GM18951 (cell line): ENCODE measurements at regions not wholly inside any gene's neighbourhood (a gene's known extent, or its start where the extent isn't known, plus 50 kb on each side); places are given as distances from the start of the nearest gene placed in this dataset.

ENCODE experiments used
- POLR2A ChIP-seq: IDR thresholded peaks from 4 replicates; pipeline ENCODE4 v1.6.1; 2011; ENCODE audit warnings: mild to moderate bottlenecking; ENCODE audit not compliant: insufficient read length, insufficient read depth; ENCODE audit errors: extremely low read depth
- in situ Hi-C: fragments of 300-500 bp; cut with MboI; formaldehyde crosslinking; loops from one replicate; pipeline ENCODE4 v1.12.0; 2022; ENCODE audit warnings: low sequenced_read_pairs, mixed read lengths, inconsistent platforms; ENCODE audit not compliant: unreplicated experiment

GRCh38 chr20:60600036-60600435, 641.8 kb downstream of the CDH26 start:
- TF ChIP-seq POLR2A, result no peak
- in situ Hi-C loops, result no loop called here

GRCh38 chr20:60624066-60624465, 628.0 kb upstream of the CDH4 start:
- in situ Hi-C loops, result no loop called here
- TF ChIP-seq POLR2A, result no peak

- TF ChIP-seq POLR2A, result no peak
- in situ Hi-C loops, result no loop called here
These were observed 624.1 kb upstream of the CDH4 start for GRCh38 chr20:60627751-60628565.

- no peak for TF ChIP-seq POLR2A
- in situ Hi-C loops, result no loop called here
These were observed 623.3 kb upstream of the CDH4 start for GRCh38 chr20:60628749-60629148.

DNA sequence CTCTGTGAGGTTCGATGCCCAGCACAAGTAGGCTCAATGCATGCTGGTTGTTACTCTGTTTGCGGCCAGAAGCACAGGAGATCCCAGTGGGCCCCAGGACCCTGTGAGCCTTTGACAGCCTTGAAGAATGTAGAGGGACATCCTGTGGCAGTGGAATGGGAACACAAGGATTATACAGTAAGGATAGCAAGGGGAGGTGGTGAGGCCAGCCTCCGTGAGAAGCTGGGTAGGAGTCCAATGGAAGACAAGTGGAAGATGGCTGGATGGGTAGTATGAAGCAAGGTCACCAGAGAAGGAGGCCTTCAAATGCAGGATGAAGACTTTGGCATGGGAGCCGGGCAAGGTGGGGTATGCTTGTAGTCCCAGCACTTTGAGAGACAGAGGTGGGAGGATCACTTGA, 622.9 kb upstream of the CDH4 start:
- in situ Hi-C loops, result no loop called here
- TF ChIP-seq POLR2A, result no peak

DNA sequence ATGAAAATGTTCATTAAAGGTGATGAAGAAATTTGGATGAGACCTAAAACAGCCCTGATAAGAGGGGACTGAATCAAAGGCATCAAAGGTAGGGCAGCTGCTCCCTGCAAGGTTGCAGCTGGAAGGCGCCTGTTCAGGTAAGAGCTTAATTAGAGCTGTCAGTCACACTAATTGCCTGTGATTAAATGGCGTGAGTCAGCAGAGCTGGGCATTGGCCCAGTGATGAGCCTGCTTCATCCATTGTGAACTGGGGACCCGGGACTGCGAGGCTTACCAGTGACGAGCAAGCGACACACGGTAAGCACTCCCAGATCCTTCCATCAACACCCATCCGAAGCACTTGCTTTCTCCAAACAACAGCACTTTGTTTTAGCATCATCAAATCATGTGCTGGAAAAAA, 621.5 kb upstream of the CDH4 start:
- TF ChIP-seq POLR2A, result no peak
- in situ Hi-C loops, result no loop called here

DNA sequence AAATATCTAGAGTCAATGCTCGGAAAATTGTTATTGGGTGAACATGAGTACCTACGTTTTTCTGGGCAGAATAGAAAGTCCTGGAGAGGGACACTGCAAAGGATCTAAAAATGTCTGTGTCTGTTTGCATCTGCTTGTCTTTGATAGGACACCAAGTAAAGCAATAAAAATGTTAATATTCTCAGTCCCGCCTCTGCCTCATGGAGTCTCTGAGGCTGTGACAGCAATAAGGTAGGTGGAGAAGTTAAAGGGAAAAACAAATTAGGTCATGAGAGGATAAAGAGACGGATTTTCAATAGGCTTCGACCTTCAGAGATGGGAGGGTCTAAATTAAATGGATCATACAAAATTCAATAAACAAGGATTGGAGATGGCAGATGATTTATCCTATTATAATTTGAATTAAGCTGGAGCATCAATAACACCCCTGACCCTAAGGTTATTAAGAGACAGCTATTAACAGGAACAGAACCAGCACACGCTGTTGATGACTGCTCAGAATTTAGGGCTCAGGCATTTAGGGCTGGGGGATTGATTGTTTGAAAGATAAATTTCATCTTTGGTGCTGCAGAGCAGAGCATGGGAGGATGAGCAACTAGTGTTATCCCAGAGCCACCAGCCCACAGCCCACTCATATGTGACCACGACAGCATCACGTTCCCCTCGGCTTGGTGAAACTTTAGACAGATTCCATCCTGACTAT, 620.3 kb upstream of the CDH4 start:
- in situ Hi-C loops, result no loop called here
- TF ChIP-seq POLR2A, result no peak

DNA sequence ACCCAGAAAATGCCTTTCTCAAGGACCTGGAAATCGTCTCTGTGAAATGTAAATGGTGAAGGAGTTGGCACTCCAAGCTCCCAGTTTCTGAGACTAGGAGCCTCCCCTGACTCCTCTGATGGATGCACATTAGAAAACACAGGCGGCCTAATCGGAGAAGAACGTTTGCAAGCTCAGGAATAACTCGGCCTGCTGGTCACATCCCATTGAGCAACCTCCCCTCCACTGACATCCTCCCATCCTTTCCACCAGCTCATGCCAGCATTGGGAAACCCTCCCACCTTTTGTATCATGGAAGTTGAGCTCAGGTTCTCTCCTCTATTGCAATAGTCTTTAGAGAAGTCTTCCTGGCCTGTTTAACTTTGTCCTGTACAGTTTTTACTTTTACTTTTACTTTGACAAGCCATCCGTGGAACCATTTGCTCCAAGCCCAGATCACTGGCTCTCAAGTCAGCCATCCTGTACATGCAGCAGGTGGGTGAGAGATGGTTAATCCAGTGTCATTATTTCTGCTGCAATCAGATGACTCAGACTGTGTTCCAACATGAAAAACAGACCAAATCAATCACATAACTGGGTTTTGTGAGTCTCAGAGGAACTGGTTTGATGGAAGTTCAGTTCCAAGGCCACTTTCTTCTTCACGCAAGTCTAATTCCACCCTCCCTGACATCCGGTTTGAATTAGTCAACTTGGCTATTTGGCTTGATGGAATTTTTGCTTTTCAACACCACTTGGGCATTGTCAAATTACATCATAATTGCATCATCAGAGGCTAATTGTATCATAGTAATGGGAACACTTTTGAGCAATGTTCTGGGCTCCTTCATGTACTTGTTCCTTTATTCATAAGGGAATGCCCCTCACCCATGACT, 619.4 kb upstream of the CDH4 start:
- TF ChIP-seq POLR2A, result no peak
- in situ Hi-C loops, result no loop called here

GRCh38 chr20:60634491-60635172, 617.4 kb upstream of the CDH4 start:
- TF ChIP-seq POLR2A, result no peak
- in situ Hi-C loops, result no loop called here

GRCh38 chr20:60636417-60636816, 615.6 kb upstream of the CDH4 start:
- in situ Hi-C loops, result no loop called here
- no peak for TF ChIP-seq POLR2A

DNA sequence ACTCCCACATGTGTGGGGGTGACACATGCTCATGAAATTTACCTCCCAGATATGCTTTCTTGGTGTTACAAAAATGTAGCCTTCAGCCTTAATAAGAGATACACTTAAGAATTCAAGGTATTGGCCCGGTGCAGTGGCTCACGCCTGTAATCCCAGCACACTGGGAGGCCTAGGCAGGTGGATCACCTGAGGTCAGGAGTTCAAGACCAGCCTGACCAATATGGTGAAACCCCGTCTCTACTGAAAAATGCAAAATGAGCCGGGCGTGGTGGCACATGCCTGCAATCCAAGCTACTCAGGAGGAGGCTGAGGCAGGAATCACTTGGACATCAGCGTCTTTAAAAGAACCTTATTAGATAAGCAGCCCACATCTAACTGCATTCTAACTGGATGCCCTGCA, 614.3 kb upstream of the CDH4 start:
- in situ Hi-C loops, result no loop called here

GRCh38 chr20:60638430-60639098, 613.5 kb upstream of the CDH4 start:
- in situ Hi-C loops, result no loop called here
- TF ChIP-seq POLR2A, result no peak

More for the DNA sequence above, 614.3 kb upstream of the CDH4 start:
- no peak for TF ChIP-seq POLR2A
